ENCODE measurements at regions not wholly inside any gene's neighbourhood (a gene's known extent, or its start where the extent isn't known, plus 50 kb on each side); places are given as distances from the start of the nearest gene placed in this dataset.

- no peaks in the 10 kb centered on the region for H4K20me1 ChIP-seq (ENCODE audit: insufficient read depth)
- no peaks in the 10 kb centered on the region for H3K79me2 ChIP-seq (replicated peaks; ENCODE audit: insufficient read depth, low read length)
- no peak overlapping the region for H2AFZ ChIP-seq (ENCODE audit: low read depth, low read length)
- no peaks in the 10 kb centered on the region for H3F3A ChIP-seq (ENCODE audit: insufficient read depth, low read length, poor library complexity, severe bottlenecking)
- H3K9me3 ChIP-seq (ENCODE audit: low read length), result no peaks in the 10 kb centered on the region
- no peak overlapping the region for H3K4me3 ChIP-seq (ENCODE audit: low read length)
- no peaks in the 10 kb centered on the region for H3K27me3 ChIP-seq (ENCODE audit: insufficient read depth, low read depth, low read length)
- H3K9me2 ChIP-seq (ENCODE audit: insufficient read depth, low read length), result no peaks in the 10 kb centered on the region
- TF ChIP-seq EZH2 (IDR thresholded peaks at IDR 0.05; ENCODE audit: borderline replicate concordance, insufficient read depth, low read length, poor library complexity, severe bottlenecking) (no peak), TAF1 (IDR thresholded peaks at IDR 0.05; ENCODE audit: low read depth) (no peak), SMC3 (conservative IDR thresholded peaks at IDR 0.05; ENCODE audit: poor library complexity) (no peak), MXI1 (conservative IDR thresholded peaks at IDR 0.05; ENCODE audit: poor library complexity, severe bottlenecking) (no peak), REST (IDR thresholded peaks at IDR 0.05; ENCODE audit: borderline replicate concordance) (no peak), CTCF (IDR thresholded peaks at IDR 0.05; ENCODE audit: poor library complexity, severe bottlenecking) (no peak), RAD21 (conservative IDR thresholded peaks at IDR 0.05) (no peak), POLR2AphosphoS5 (IDR thresholded peaks at IDR 0.05) (no peak), EP300 (conservative IDR thresholded peaks at IDR 0.05; ENCODE audit: poor library complexity, severe bottlenecking) (no peak)
- H3K36me3 ChIP-seq (ENCODE audit: insufficient read depth, low read length), result no peaks in the 10 kb centered on the region
- H3K27ac ChIP-seq (ENCODE audit: low read length), result no peak overlapping the region
- no peak overlapping the region for H3K4me2 ChIP-seq (ENCODE audit: low read length)
- H3K9ac ChIP-seq (ENCODE audit: low read length), result no peak overlapping the region
Measured at GRCh38 chr4:163958751-163959150, 464.3 kb downstream of the TMA16 start.

- Histone ChIP-seq H2AFZ (ENCODE audit: low read depth, low read length) (no peak overlapping the region), H3K9me3 (ENCODE audit: low read length) (no peaks in the 10 kb centered on the region), H3K9me2 (ENCODE audit: insufficient read depth, low read length) (no peaks in the 10 kb centered on the region), H3F3A (ENCODE audit: insufficient read depth, low read length, poor library complexity, severe bottlenecking) (no peaks in the 10 kb centered on the region), H3K79me2 (replicated peaks; ENCODE audit: insufficient read depth, low read length) (no peaks in the 10 kb centered on the region), H3K27ac (ENCODE audit: low read length) (no peak overlapping the region), H3K9ac (ENCODE audit: low read length) (no peak overlapping the region), H3K4me3 (ENCODE audit: low read length) (no peak overlapping the region), H3K36me3 (ENCODE audit: insufficient read depth, low read length) (no peaks in the 10 kb centered on the region), H4K20me1 (ENCODE audit: insufficient read depth) (no peaks in the 10 kb centered on the region), H3K4me2 (ENCODE audit: low read length) (no peak overlapping the region), H3K27me3 (ENCODE audit: insufficient read depth, low read depth, low read length) (no peaks in the 10 kb centered on the region)
- TF ChIP-seq CTCF (IDR thresholded peaks at IDR 0.05; ENCODE audit: poor library complexity, severe bottlenecking) (no peak), EP300 (conservative IDR thresholded peaks at IDR 0.05; ENCODE audit: poor library complexity, severe bottlenecking) (peak; percentile 70)
Measured at GRCh38 chr4:163959932-163960331, 465.4 kb downstream of the TMA16 start.
